B cell (primary cell): ENCODE measurements at regions not wholly inside any gene's neighbourhood (a gene's known extent, or its start where the extent isn't known, plus 50 kb on each side); places are given as distances from the start of the nearest gene placed in this dataset.

ENCODE experiments used
- ATAC-seq: fragments of 200-7000 bp; cut with Tn5 transposase; one replicate; pipeline ENCODE4 v1.10.0; 2021; ENCODE audit warnings: low read depth, mild to moderate bottlenecking, moderate number of reproducible peaks, moderate library complexity
- CTCF ChIA-PET: fragments of 350-600 bp; sonication (Branson Sonifier 250); formaldehyde crosslinking; loops from one replicate; lab custom pipeline; 2021; ENCODE audit warnings: antibody characterized with exemption, inconsistent platforms; lab: Charles Lee
- POLR2A ChIA-PET: fragments of 350-600 bp; sonication (Branson Sonifier 250); formaldehyde crosslinking; loops from one replicate; lab custom pipeline; 2021; ENCODE audit warnings: antibody characterized with exemption; lab: Charles Lee
- DNase-seq: peaks from one replicate; pipeline ENCODE4 v3.0.0; 2013
- H2AFZ ChIP-seq: 2 replicates; pipeline ENCODE4 v1.6.1; 2012; ENCODE audit warnings: mild to moderate bottlenecking, low read depth, low read length; ENCODE audit not compliant: insufficient read depth, poor library complexity, severe bottlenecking
- H3K27ac ChIP-seq, 2 donors: 1 replicate in 1 of 2; 2 replicates in 1 of 2; pipeline ENCODE4 v1.5.1; 2012 to 2013; ENCODE audit warnings: low read length in 2 of 2, mild to moderate bottlenecking in 2 of 2, moderate library complexity in 1 of 2
- H3K27me3 ChIP-seq, 4 experiments: fragments of 200-600 bp in 1 of 4; sonication (generic) in 1 of 4; replicated peaks in 1 of 4; 1 replicate in 2 of 4; 2 replicates in 2 of 4; pipeline versions ENCODE4 v1.6.1 to v1.7.0; 2013 to 2016; ENCODE audit warnings: low read length in 3 of 4, mild to moderate bottlenecking in 2 of 4, mixed read lengths in 1 of 4, moderate library complexity in 1 of 4; ENCODE audit not compliant: insufficient read depth in 4 of 4, control insufficient read depth in 3 of 4; ENCODE audit errors: control extremely low read depth in 1 of 4
- H3K36me3 ChIP-seq, 2 experiments: replicated peaks in 1 of 2; 1 replicate in 1 of 2; 2 replicates in 1 of 2; pipeline versions ENCODE4 v1.6.1 to v1.7.1; 2013; ENCODE audit warnings: low read length in 1 of 2; ENCODE audit not compliant: insufficient read depth in 2 of 2, control insufficient read depth in 1 of 2; ENCODE audit errors: control extremely low read depth in 1 of 2, extremely low read depth in 1 of 2
- H3K4me1 ChIP-seq, 2 donors: fragments of 200-600 bp in 1 of 2; sonication (generic) in 1 of 2; 1 replicate in 1 of 2; 2 replicates in 1 of 2; pipeline versions ENCODE4 v1.5.1 to v1.6.1; 2013 to 2017; ENCODE audit warnings: low read length in 2 of 2; ENCODE audit not compliant: control insufficient read depth in 2 of 2, insufficient read depth in 2 of 2
- H3K4me2 ChIP-seq: replicated peaks from 2 replicates; pipeline ENCODE3; 2012; ENCODE audit warnings: mild to moderate bottlenecking, low read depth, low read length; ENCODE audit not compliant: poor library complexity, severe bottlenecking
- H3K4me3 ChIP-seq, 5 experiments: fragments of 200-600 bp in 1 of 5; sonication (generic) in 1 of 5; 1 replicate in 3 of 5; 2 replicates in 2 of 5; pipeline versions ENCODE4 v1.5.1 to v1.7.0; 2011 to 2016; ENCODE audit warnings: low read length in 4 of 5, mild to moderate bottlenecking in 4 of 5, low read depth in 2 of 5, control low read depth in 1 of 5, moderate library complexity in 1 of 5; ENCODE audit not compliant: insufficient read depth in 1 of 5; ENCODE audit errors: control extremely low read depth in 1 of 5, extremely low read depth in 1 of 5
- H3K79me2 ChIP-seq: fragments of 200-600 bp; sonication (generic); one replicate; pipeline ENCODE4 v1.6.0; 2016; ENCODE audit warnings: low read length; ENCODE audit not compliant: control insufficient read depth, insufficient read depth
- H3K9ac ChIP-seq: fragments of 200-600 bp; sonication (generic); 2 replicates; pipeline ENCODE4 v1.6.1; 2017; ENCODE audit warnings: mild to moderate bottlenecking, low read length, moderate library complexity
- H3K9me3 ChIP-seq, 3 donors: one replicate each; pipeline versions ENCODE4 v1.6.1 to v1.7.1; 2013; ENCODE audit warnings: low read length in 2 of 3; ENCODE audit not compliant: control insufficient read depth in 2 of 3, insufficient read depth in 1 of 3; ENCODE audit errors: control extremely low read depth in 1 of 3
- H4K20me1 ChIP-seq: 2 replicates; pipeline ENCODE4 v1.6.0; 2012; ENCODE audit warnings: mild to moderate bottlenecking, low read length; ENCODE audit not compliant: insufficient read depth, control insufficient read depth, poor library complexity, severe bottlenecking
- H3K27ac Mint-ChIP-seq: one replicate; pipeline ENCODE4 v1.8.0; 2021; ENCODE audit warnings: mixed read lengths
- H3K27me3 Mint-ChIP-seq: one replicate; pipeline ENCODE4 v1.8.0; 2021; ENCODE audit warnings: mixed read lengths
- H3K4me1 Mint-ChIP-seq: one replicate; pipeline ENCODE4 v1.8.0; 2021; ENCODE audit warnings: mixed read lengths
- H3K4me3 Mint-ChIP-seq: one replicate; pipeline ENCODE4 v1.8.0; 2021; ENCODE audit warnings: mixed read lengths
- H3K9me3 Mint-ChIP-seq: one replicate; pipeline ENCODE4 v1.8.0; 2022; ENCODE audit warnings: mixed read lengths; ENCODE audit not compliant: insufficient read depth
- EZH2 ChIP-seq: IDR thresholded peaks from 2 replicates; pipeline ENCODE4 v1.6.1; 2012; ENCODE audit warnings: borderline replicate concordance, low read depth, mild to moderate bottlenecking, moderate library complexity, low read length; ENCODE audit not compliant: insufficient read depth, poor library complexity, severe bottlenecking
- WGBS: methylation state at CpG from one replicate; pipeline ENCODE4 v1.1.5; 2013; ENCODE audit warnings: missing lambda C conversion rate; ENCODE audit not compliant: insufficient coverage; 5-methylcytosine and 5-hydroxymethylcytosine counted together
- intact Hi-C: fragments of 100-400 bp; cut with micrococcal nuclease; formaldehyde crosslinking; loops from one replicate; pipeline ENCODE4 v1.10.0; 2022
- TF ChIP-seq, protein P1 (sequence below): fragments of 200-600 bp; IDR thresholded peaks from one replicate; pipeline ENCODE4 v1.8.0; 2022; ENCODE audit warnings: antibody characterized with exemption, mild to moderate bottlenecking

DNA sequence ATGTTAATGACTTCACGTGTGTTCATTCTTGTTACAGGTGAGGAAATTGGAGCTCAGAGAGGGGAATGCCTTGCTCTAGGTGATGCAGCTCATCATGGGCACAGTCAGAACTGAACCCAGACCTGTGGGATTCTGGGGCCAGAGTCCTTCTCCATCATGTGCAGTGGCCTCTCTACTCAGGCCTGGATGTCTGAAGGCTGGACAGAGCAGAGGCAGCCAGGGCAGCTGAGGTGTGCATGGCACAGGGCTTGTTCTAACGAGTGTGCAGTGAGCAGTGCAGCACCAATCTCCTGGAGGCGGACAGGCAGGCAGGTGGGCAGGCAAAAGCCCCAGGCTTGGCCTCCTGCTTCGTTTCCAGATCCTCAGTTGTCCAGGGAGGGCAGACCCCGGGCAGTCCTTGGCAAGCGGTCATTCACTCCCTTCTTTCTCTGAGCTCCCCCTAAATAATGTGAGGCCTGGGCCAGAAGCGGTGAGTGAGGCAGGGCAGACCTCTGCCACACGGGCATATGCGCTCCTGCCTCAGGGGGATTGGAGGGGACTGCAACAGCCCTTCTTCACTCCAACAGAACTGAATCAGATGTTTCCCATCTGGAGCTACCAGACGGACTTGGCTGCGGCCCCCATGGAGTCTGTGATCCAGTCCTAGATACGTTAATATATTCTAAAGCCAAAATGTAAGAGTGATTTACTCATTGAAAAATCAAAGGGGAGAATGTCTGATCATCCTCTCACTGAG lies 68.7 kb upstream of the FSTL4 start:
- ATAC-seq: no peak

DNA sequence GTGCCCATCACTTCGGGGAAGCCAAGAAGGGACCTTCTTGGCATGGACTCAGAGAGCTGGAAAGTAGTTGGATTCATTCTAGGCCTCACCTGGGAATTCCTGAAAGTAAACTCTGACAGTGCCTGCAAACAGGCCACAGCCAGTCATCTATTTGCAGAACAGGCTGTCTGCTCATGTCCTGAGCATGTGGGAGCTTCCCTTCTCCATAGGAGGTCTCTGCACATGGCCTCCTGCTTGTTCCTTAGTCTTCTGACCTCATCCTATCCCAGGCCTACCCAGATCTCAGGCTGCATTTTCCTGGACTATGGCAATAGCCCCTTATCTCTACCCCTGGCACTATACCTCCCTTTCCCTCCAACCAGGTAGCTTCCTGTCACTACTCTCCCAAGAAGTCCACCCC lies 67.2 kb upstream of the FSTL4 start:
- H3K9me3 Mint-ChIP-seq: no peaks in the 10 kb centered on the region
- no peaks in the 10 kb centered on the region for H4K20me1 ChIP-seq
- no peak overlapping the region for H3K4me2 ChIP-seq
- H3K4me1 Mint-ChIP-seq: peaks cover 6% of the 10 kb centered on the region
- TF ChIP-seq EZH2: no peak
- TF ChIP-seq, protein P1, sequence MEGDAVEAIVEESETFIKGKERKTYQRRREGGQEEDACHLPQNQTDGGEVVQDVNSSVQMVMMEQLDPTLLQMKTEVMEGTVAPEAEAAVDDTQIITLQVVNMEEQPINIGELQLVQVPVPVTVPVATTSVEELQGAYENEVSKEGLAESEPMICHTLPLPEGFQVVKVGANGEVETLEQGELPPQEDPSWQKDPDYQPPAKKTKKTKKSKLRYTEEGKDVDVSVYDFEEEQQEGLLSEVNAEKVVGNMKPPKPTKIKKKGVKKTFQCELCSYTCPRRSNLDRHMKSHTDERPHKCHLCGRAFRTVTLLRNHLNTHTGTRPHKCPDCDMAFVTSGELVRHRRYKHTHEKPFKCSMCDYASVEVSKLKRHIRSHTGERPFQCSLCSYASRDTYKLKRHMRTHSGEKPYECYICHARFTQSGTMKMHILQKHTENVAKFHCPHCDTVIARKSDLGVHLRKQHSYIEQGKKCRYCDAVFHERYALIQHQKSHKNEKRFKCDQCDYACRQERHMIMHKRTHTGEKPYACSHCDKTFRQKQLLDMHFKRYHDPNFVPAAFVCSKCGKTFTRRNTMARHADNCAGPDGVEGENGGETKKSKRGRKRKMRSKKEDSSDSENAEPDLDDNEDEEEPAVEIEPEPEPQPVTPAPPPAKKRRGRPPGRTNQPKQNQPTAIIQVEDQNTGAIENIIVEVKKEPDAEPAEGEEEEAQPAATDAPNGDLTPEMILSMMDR: no peak
- peaks cover 8% of the 10 kb centered on the region for H3K27me3 Mint-ChIP-seq
- H3K27ac ChIP-seq: no peak overlapping the region
- no peak overlapping the region for H2AFZ ChIP-seq
- no peaks in the 10 kb centered on the region for H3K9me3 ChIP-seq
- H3K9ac ChIP-seq: no peak overlapping the region
- POLR2A ChIA-PET: no interaction called here
- no peaks in the 10 kb centered on the region for H3K79me2 ChIP-seq
- no peak overlapping the region for H3K27ac Mint-ChIP-seq
- no peak overlapping the region for H3K4me3 Mint-ChIP-seq
- no peaks in the 10 kb centered on the region for H3K27me3 ChIP-seq
- CTCF ChIA-PET: no interaction called here
- DNase-seq (no peak), ATAC-seq (no peak)
- intact Hi-C loops: no loop called here
- H3K36me3 ChIP-seq: no peaks in the 10 kb centered on the region
- 73% methylated on average over 1 of the region's 1 CpG for WGBS
- H3K4me1 ChIP-seq: peaks cover 4 to 9% of the 10 kb centered on the region in 2 donors
- H3K4me3 ChIP-seq: no peak overlapping the region

More for the DNA sequence above, 68.7 kb upstream of the FSTL4 start:
- Mint-ChIP-seq H3K9me3 (no peaks in the 10 kb centered on the region), H3K4me1 (peaks cover 6% of the 10 kb centered on the region), H3K27me3 (peaks cover 5% of the 10 kb centered on the region), H3K27ac (no peak overlapping the region), H3K4me3 (no peak overlapping the region)
- Histone ChIP-seq H2AFZ (no peak overlapping the region), H3K4me2 (no peak overlapping the region), H3K9me3 (no peaks in the 10 kb centered on the region), H3K4me1 (peaks cover 4 to 9% of the 10 kb centered on the region in 2 donors), H3K9ac (no peak overlapping the region), H4K20me1 (no peaks in the 10 kb centered on the region), H3K27me3 (no peaks in the 10 kb centered on the region), H3K36me3 (no peaks in the 10 kb centered on the region), H3K79me2 (no peaks in the 10 kb centered on the region), H3K27ac (no peak overlapping the region), H3K4me3 (no peak overlapping the region)
- DNase-seq: no peak
- TF ChIP-seq, protein P1: no peak
- TF ChIP-seq EZH2: no peak
- WGBS: 90% methylated on average over 6 of the region's 12 CpGs
- ChIA-PET CTCF (no interaction called here), POLR2A (no interaction called here)
- intact Hi-C loops: no loop called here
